HEK293 (cell line): ENCODE measurements at regions not wholly inside any gene's neighbourhood (a gene's known extent, or its start where the extent isn't known, plus 50 kb on each side); places are given as distances from the start of the nearest gene placed in this dataset.

Source experiments
- CTCF ChIP-seq: fragments of 450-650 bp; formaldehyde crosslinking; IDR thresholded peaks from 2 replicates; pipeline ENCODE4 v1.5.1; 2016; ENCODE audit warnings: missing biosample characterization, missing genetic modification characterization
- PATZ1 ChIP-seq: fragments of 450-650 bp; formaldehyde crosslinking; IDR thresholded peaks from 2 replicates; pipeline ENCODE4 v1.5.1; 2016; ENCODE audit warnings: missing biosample characterization, missing genetic modification characterization
- PRDM1 ChIP-seq: fragments of 450-650 bp; formaldehyde crosslinking; IDR thresholded peaks from 2 replicates; pipeline ENCODE4; 2016; ENCODE audit warnings: missing biosample characterization, missing genetic modification characterization
- PRDM4 ChIP-seq: fragments of 450-650 bp; formaldehyde crosslinking; IDR thresholded peaks from 2 replicates; pipeline ENCODE4 v1.5.1; 2017; ENCODE audit warnings: missing biosample characterization, missing genetic modification characterization
- SP2 ChIP-seq: fragments of 450-650 bp; formaldehyde crosslinking; IDR thresholded peaks from 2 replicates; pipeline ENCODE4 v1.5.1; 2016; ENCODE audit warnings: missing biosample characterization, missing genetic modification characterization
- ZBTB26 ChIP-seq: fragments of 450-650 bp; formaldehyde crosslinking; optimal IDR thresholded peaks from 2 replicates; pipeline ENCODE3; 2016; ENCODE audit warnings: missing biosample characterization, mild to moderate bottlenecking, missing genetic modification characterization
- ZNF354C ChIP-seq: fragments of 450-650 bp; formaldehyde crosslinking; IDR thresholded peaks from 2 replicates; pipeline ENCODE4 v1.5.1; 2016; ENCODE audit warnings: missing biosample characterization, missing genetic modification characterization, low read depth, borderline replicate concordance
- ZNF501 ChIP-seq: fragments of 450-650 bp; formaldehyde crosslinking; IDR thresholded peaks from 2 replicates; pipeline ENCODE4 v1.5.1; 2016; ENCODE audit warnings: missing biosample characterization, missing genetic modification characterization
- ZNF549 ChIP-seq: fragments of 450-650 bp; IDR thresholded peaks from 2 replicates; pipeline ENCODE4 v1.5.1; 2018; ENCODE audit warnings: missing biosample characterization, missing genetic modification characterization, mild to moderate bottlenecking, inconsistent platforms, moderate library complexity
- ZNF610 ChIP-seq: fragments of 450-650 bp; formaldehyde crosslinking; IDR thresholded peaks from 2 replicates; pipeline ENCODE4 v1.5.1; 2016; ENCODE audit warnings: missing biosample characterization, missing genetic modification characterization, borderline replicate concordance

- no peak for TF ChIP-seq PRDM1 (tag by site-specific recombination)
- TF ChIP-seq CTCF, result no peak
- TF ChIP-seq ZBTB26 (tag by site-specific recombination), result no peak
- TF ChIP-seq ZNF549 (tag by site-specific recombination), result no peak
- no peak for TF ChIP-seq SP2 (tag by site-specific recombination)
- no peak for TF ChIP-seq ZNF501 (tag by site-specific recombination)
- no peak for TF ChIP-seq PATZ1 (tag by site-specific recombination)
- TF ChIP-seq ZNF354C (tag by site-specific recombination), result no peak
- TF ChIP-seq PRDM4 (tag by site-specific recombination), result no peak
- no peak for TF ChIP-seq ZNF610 (tag by site-specific recombination)
These were observed 143.2 kb upstream of the MLN start for GRCh38 chr6:33947047-33947446.
